ENCODE measurements at regions not wholly inside any gene's neighbourhood (a gene's known extent, or its start where the extent isn't known, plus 50 kb on each side); places are given as distances from the start of the nearest gene placed in this dataset.
"Not testable (repeated sequence)": the region's sequence is repeated elsewhere in the genome, so short reads cannot be mapped to it uniquely, and the experiment has no call there.

DNA sequence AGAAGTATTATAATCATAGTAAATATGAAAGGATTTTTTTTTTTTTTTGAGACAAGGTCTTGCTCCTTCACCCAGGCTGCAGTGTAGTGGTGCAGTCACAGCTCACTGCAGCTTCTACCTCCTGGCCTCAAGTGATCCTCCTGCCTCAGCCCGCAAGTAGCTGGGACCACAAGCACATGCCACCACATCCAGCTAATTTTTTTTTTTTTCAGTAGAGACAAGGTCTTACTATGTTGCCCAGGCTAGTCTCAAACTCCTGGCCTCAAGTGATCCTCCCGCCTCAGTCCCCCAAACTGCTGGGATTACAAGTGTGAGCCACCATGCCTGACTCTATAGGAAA, 86.2 kb upstream of the FOXN2 start:
- DNase-seq, result no peak

DNA sequence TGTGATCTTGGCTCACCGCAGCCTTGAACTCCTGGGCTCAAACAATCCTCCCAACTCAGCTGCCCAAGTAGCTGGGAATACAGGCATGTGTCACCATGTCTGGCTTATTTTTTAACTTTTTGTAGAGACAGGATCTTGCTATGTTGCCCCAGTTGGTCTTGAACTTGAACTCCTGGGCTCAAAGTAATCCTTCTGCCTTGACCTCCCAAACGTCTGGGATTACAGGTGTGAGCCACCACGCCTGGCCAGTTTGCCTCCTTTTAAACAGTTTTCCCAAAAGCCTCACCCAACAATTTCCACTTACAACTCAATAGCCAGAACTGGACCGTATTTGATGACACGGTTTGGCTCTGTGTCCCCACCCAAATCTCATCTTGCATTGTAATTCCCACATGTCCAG, 85.4 kb upstream of the FOXN2 start:
- DNase-seq, result no peak

DNA sequence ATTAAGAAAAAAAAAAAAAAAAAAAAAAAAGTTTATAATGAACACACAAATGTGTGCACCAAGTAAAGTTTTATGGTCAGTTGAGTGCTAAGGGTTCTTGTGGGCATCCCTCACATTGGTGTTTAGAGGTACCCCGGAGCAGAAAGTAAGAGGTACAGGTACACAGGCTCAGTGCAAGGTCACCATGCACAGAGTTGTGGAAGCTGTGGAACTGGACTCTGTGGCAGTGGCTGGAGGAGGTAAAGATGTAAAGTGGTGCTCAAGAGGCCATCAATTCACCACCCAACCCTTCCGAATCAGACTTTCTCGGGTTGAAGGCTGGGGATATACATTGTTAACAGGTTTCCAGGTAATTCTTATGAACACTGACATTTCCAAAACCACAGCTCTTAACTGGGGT, 83.6 kb upstream of the FOXN2 start:
- DNase-seq, result no peak

DNA sequence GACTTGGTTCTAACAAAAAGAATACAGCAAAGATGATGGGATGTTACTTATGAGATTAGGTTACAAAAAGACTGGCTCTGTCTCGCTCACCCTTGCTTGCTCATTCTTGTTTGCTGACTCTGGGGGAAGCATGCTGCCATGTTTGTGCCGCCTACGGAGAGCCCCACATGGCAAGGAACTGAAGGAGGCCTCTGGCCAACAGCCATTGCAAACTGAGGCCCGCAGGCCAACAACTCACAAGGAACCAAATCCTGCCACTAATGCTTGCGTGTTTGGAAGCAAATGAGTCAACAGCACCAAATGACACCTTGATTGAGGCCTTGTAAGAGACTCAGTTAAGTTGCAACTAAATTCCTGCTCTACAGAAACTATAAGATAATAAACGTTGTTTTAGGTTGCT, 82.1 kb upstream of the FOXN2 start:
- DNase-seq, result no peak

DNA sequence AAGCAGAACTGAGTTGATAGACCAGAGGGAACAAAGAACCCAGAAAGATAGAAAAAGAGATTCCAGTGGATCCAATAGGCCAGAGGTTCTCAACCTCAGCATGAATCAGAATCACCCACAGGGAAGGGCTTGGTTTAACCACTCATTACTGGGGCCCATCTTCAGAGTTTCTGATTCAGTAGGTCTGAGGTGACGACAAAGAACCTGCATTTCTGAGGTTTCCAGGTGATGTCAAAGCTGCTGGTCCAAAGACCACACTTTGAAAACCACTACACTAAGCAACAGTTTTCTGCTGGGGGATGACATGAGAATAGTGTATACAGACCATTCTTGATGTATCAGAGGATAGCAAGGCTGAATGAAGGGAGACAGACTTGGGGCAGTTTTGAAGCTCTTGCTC, 81.5 kb upstream of the FOXN2 start:
- DNase-seq, result no peak

DNA sequence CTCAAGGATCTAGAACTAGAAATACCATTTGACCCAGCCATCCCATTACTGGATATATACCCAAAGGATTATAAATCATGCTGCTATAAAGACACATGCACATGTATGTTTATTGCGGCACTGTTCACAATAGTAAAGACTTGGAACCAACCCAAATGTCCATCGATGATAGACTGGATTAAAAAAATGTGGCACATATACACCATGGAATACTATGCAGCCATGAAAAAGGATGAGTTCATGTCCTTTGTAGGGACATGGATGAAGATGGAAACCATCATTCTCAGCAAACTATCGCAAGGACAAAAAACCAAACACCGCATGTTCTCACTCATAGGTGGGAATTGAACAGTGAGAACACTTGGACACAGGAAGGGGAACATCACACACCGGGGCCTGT, 80.7 kb upstream of the FOXN2 start:
- DNase-seq, result not testable (repeated sequence)

DNA sequence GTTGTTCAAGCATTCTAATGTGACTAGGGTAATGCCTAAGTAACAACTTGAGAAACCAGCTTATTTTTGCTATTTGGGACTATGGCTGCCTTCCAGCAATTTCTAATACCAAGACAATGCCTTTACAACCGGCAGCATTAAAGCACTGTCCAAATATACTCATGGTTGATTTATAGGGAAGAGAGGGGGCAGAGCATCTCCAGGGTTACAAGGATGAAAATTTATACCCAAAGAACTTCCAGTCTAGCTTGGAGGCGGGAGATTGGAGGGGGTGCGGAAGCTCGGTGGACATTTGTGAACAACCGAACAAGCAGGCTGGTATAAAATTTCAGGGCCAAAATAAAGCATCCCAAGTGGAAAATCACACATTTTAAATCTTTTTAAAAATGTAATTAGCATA, 79.4 kb upstream of the FOXN2 start:
- DNase-seq, result no peak

DNA sequence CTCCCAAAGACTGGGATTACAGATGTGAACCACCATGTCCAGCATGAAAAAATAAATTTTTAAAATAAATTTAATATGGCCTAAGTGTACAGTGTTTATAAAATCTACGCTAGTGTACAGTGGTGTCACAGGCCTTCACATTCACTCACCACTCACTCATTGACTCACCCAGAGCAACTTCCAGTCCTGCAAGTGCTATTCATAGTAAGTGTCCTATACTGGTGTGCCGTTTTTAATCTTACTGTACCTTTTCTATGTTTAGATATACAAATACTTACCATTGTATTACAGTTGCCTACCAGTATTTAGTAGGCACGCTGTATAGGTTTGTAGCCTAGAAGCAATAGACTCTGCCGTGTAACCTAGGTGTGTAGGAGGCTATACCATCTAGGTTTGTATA, 76.1 kb upstream of the FOXN2 start:
- no peak for DNase-seq

DNA sequence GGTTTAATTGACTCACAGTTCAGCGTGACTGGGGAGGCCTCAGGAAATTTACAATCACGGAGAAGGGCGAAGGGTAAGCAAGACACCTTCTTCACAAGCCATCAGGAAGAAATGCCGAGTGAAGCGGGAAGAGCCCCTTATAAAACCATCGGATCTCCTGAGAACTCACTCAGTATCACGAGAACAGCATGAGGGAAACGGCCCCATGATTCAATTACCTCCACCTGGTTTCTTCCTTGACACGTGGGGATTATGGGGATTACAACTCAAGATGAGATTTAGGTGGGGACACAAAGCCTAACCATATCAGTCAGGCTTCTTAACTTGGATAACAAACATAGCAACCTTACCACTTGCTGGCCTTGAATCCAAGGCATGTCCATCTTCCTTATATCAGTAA, 73.6 kb upstream of the FOXN2 start:
- DNase-seq, result no peak

DNA sequence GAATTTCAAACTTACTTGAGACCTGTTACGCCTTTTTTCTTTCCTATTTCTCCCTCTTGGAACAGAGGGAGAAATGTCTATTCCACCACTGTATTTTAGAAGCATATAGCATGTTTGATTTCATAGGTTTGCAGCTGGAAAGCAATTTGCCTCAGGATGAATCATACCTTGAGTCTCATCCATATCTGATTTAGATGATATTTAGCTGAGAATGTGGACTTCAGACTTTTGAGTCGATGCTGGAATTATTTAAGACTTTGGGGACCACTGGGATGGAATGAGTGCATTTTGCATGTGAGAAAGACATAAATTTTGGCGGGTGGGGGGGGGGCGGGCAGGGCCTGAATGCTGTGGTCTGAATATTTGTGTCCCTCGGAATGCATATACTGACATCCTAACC, 67.3 kb upstream of the FOXN2 start:
- no peak for DNase-seq

DNA sequence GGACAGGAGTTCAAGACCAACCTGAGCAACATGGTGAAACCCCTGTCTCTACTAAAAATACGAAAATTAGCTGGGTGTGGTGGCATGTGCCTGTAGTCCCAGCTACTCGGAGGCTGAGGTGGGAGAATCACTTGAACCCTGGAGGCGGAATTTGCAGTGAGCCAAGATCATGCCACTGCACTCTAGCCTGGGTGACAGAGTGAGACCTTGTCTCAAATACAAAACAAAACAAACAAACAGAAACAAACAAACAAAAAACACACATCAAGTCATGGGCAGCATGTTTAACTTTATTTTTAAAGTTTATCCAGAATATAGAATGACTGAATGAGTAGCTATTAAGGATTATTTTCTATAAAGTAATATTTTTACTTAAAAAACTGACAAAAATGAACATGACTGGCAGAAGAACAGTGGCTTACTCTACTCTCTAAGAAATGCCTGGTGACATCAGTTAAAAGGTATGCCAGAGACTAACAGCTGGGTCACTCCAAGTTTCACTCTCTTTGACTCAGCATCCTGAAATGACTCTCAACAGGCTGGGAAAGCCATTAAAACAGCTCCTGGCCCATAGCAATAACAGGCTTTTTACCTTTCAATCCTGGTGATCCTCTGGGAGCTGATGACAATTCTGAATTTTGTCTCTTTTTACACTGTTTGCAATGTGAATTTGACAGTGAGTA, 66.1 kb upstream of the FOXN2 start:
- DNase-seq, result no peak

DNA sequence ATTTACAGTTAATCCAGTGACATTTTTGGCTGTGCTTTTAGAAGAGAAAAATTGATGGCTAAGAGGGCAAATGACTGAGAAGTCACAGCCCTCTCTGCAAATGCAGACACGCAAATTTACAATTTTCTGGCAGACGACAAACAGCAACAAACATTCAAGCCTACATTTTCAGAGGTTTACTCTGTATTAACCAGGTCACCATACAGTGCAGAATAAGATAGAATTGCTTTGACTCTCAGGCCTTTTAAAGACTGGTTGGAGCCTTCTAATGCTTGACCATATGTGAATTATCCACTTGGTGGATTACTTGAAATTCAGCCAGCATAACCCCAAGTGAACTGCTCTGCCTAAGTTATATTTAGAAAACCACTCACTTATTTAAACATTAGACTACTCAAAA, 65.5 kb upstream of the FOXN2 start:
- no peak for DNase-seq

DNA sequence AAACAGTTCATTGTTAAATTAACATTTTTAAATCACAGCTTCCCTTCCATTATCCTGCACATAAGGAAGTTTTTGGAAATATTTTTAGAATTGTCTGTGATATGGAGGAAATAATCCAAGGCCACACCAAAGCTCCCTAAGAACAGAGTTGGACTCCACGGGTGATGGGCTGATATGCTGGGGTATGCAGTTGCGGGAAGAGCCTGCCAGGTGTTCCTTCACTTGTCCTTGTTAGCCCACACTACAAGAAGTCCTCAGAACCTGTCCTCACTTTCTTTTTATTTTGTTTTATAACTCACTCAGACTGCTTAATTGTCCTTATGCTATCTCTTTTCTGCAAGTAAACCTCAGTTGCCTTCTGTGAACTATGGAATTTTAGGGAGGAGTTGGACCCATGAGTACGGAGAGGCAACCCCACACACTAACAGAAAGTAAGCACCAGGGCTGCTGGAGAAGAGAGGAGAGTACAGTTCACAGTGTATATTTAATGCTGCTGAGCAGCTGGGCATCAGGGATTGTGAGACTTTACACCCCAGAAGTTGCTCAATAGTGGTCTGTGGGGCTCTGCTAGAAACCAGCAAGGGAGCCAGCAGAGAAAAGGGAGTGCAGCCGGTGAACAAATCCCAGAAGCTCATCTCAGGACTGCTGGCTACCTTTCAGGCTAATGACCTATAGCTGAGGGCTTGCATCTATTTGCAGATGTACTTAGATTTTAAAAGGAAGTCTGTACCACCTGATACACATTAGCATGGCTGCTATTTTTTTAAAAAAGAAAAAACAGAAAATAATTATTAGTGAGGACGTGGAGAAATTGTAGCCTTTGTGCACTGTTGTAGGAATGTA, 64.6 kb upstream of the FOXN2 start:
- no peak for DNase-seq

DNA sequence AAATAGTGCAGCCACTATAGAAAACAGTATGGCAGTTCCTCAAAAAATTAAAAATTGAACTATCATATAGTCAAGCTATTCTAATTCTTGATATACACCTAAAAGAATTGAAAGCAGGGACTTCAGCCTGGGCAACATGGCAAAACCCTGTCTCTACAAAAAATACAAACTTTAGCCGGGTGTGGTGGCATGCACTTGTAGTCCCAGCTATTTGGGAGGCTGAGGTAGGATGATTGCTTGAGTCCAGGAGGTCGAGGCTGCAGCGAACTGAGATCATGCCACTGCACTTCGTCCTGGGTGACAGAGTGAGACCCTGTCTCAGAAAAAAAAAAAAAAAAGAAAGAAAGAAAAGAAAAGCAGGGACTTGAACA, 64.0 kb upstream of the FOXN2 start:
- no peak for DNase-seq

DNA sequence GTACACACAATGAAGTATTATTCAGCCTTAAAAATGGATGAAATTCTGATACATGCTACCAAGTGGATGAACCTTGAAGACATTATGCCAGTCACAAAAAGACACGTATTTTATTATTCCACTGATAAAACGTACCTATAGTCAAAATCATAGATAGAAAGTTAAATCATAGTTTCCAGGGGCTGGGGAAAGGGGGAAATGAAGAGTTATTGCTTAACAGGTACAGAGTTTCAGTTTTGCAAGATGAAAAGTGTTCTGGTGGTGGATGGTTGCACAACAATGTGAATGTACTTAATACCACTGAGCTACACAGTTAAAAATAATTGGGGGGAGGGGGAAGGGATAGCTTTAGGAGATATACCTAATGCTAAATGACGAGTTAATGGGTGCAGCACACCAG, 63.5 kb upstream of the FOXN2 start:
- DNase-seq, result no peak

DNA sequence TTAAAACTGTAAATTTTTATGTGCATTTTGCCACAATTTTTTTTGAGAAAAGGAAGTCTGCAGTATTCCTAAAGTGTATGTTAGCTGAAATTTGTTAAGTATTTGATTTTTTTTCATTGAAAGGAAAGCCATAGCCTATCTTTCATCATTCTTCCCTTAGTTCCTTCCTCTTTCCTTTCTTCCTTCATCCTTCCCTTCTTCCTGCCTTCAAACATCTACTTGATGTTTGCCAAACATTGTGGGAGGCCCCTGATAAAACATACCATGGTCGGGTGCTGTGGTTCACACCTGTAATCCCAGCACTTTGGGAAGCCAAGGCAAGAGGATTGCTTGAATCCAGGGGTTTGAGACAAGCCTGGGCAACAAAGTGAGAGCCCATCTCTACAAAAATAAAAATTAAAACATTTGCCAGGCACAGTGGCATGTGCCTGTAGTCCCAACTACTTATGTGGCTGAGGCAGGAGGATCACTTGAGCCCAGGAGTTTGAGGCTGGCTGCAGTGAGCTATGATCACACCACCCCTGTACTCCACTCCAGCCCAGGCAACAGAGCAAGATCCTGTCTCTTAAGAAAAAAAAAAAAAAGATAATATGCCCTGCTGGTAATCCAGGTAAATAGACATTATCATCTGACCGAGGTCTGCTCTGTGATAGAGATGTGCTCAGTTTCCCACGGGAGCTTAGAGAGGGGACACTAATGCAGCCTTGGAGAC, 62.9 kb upstream of the FOXN2 start:
- DNase-seq, result no peak

DNA sequence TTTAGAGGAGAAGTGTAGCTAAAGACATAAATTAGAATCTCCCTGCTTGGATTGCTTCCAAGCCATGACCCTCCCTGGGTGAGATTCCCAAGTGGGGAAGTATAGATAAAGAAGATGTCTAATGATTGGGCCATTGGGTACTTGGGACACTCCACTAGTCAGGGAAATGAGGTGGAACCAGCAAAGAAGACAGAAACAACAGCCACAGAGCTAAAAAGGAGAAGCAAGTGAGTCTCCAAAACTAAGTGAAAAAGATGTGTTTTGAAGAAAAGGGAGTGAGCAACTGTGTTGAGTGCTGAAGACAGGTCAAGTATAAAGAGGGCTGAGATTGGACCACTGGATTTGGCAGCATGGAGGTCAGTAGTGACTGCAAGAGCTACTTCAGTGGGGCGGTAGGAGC, 61.2 kb upstream of the FOXN2 start:
- no peak for DNase-seq

DNA sequence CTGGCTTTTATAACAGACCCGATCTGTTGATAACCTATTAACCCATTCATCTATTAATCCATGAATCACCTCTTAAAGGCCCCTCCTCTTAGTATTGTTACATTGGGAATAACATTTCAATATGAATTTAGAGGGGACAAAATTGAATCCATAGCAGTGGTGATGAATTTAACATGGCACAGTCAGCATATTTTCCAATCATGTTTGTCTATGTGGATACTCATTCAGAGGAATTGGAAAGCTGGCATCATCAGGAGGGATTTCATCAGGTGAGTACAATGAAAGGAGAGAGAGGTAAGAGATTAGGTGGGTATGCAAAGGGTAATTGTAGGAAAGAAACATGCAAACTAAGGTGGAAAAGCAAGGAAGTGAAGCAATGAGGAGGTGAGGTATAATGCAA, 59.6 kb upstream of the FOXN2 start:
- DNase-seq, result no peak

DNA sequence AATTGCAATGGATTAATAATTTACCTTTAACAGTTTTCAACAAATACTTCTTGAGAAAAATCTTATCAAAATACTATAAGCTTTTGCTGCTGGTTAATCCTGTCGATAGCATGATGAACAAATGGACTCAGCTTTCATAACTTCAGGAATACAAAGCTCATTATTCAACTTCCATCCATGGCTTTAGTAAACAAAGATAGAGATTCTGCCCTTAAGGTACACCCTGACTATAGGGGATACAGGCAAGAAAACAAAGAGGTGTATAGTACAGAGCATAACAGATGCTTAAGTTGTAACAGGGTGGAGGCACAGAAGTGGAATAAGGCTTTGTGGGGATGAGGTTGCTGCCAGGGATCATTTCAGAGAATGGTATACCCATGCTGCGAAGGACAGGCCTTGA, 57.0 kb upstream of the FOXN2 start:
- no peak for DNase-seq

DNA sequence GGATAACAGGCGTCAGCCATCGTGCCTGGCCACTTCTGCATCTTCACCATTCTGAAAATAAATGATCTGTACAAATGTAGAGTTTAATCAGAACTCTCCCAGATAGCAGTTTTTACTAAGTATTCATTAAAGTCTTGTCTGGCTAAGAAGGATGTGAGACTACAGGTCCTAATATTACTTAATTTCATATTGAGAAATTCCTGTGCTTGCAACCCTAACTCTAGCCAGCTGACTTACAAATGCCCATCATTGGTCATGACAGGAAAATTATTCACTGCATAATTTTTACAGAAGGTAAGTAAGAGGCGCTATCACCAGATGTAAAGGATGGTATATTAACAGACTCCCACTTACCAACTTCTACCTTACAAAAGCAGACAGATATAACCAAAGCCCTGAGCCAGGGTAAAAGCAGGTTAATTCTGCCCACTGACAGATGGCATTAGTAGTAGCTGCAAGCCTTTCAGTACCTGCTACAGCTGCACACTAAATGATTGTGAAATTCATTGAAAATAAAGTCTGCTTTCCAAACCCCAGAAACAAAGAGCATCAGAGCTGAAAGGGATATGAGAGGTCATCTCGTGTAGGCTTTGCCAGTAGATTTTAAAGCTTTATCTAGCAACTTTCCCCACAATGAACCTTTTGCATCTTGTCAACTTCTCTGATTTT, 55.9 kb upstream of the FOXN2 start:
- DNase-seq, result no peak

DNA sequence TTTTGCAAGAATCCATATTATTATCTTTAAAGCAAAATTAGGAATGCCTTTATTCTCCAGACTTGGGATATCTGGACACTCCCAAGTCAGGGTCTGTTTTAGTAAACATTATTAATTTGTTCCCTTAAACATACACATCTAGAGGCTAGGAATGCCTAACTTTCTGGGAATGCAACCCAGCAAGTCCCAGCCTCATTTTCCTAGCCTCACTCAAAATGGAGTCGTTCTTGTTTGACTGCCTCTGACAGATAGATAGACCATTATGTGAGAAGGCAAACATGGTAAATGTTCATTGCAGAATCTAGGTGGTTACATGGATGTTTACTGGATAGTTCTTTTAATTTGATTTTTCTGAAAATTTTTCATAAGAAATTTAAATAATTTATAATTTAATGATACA, 54.7 kb upstream of the FOXN2 start:
- no peak for DNase-seq

DNA sequence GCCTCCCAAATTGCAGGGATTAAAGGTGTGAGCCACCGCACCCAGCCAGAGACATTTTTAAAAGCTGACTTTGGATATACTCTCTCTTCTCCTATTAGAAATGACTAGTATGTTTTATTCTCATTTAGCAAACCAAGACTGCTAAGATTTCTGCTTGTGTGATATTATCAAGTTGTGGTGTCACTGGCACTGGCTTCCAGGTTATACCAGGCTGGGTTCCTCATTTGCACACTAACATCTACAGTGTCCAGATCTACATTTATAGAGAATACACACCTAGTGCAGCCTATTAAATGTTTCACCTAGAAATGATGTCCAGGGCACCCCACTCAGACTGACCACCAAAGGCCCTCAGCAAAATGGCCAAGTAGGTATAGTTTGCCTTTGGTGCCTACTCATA, 49.9 kb upstream of the FOXN2 start:
- DNase-seq, result no peak

Measured in NCI-H345 (cell line).